HG03457 (cell line): ENCODE measurements at regions not wholly inside any gene's neighbourhood (a gene's known extent, or its start where the extent isn't known, plus 50 kb on each side); places are given as distances from the start of the nearest gene placed in this dataset.
"Not testable (repeated sequence)": the region's sequence is repeated elsewhere in the genome, so short reads cannot be mapped to it uniquely, and the experiment has no call there.

Source experiments
- ATAC-seq: cut with Tn5 transposase; IDR thresholded peaks from one replicate; pipeline ENCODE4 v1.9.1; 2021; ENCODE audit warnings: moderate number of reproducible peaks; ENCODE audit not compliant: unreplicated experiment

- ATAC-seq = no peak
Observed at GRCh38 chr5:118611332-118611945, 376.9 kb downstream of the DTWD2 start.

GRCh38 chr5:118606940-118607339, 381.4 kb downstream of the DTWD2 start:
- ATAC-seq = no peak

GRCh38 chr5:118605761-118606160, 382.6 kb downstream of the DTWD2 start:
- no peak for ATAC-seq

GRCh38 chr5:118604106-118604505, 384.2 kb downstream of the DTWD2 start:
- no peak for ATAC-seq

- no peak for ATAC-seq
Observed at GRCh38 chr5:118603278-118603677, 385.1 kb downstream of the DTWD2 start.

GRCh38 chr5:118598311-118598710, 390.0 kb downstream of the DTWD2 start:
- no peak for ATAC-seq

- ATAC-seq = no peak
Observed at GRCh38 chr5:118597543-118597942, 390.8 kb downstream of the DTWD2 start.

- ATAC-seq = no peak
Observed at GRCh38 chr5:118596255-118596654, 392.1 kb downstream of the DTWD2 start.

GRCh38 chr5:118593003-118593328, 395.4 kb downstream of the DTWD2 start:
- no peak for ATAC-seq

GRCh38 chr5:118592229-118593002, 395.9 kb downstream of the DTWD2 start:
- ATAC-seq = no peak

GRCh38 chr5:118590806-118591205, 397.5 kb downstream of the DTWD2 start:
- ATAC-seq = no peak

GRCh38 chr5:118580949-118581348, 407.4 kb downstream of the DTWD2 start:
- no peak for ATAC-seq

GRCh38 chr5:118578093-118578492, 410.3 kb downstream of the DTWD2 start:
- ATAC-seq = no peak

- ATAC-seq = no peak
Observed at GRCh38 chr5:118577621-118578020, 410.7 kb downstream of the DTWD2 start.

- not testable (repeated sequence) for ATAC-seq
Observed at GRCh38 chr5:118570276-118570675, 418.1 kb downstream of the DTWD2 start.

GRCh38 chr5:118569596-118569995, 418.8 kb downstream of the DTWD2 start:
- ATAC-seq = not testable (repeated sequence)

GRCh38 chr5:118565335-118565971, 422.9 kb downstream of the DTWD2 start:
- no peak for ATAC-seq

- no peak for ATAC-seq
Observed at GRCh38 chr5:118561971-118562370, 426.4 kb downstream of the DTWD2 start.

GRCh38 chr5:118561235-118561634, 427.1 kb downstream of the DTWD2 start:
- no peak for ATAC-seq

- no peak for ATAC-seq
Observed at GRCh38 chr5:118558871-118559270, 429.5 kb downstream of the DTWD2 start.

- no peak for ATAC-seq
Observed at GRCh38 chr5:118557251-118557661, 431.1 kb downstream of the DTWD2 start.

GRCh38 chr5:118556792-118557191, 431.6 kb downstream of the DTWD2 start:
- ATAC-seq = no peak
